GM12891 (cell line): ENCODE measurements at regions not wholly inside any gene's neighbourhood (a gene's known extent, or its start where the extent isn't known, plus 50 kb on each side); places are given as distances from the start of the nearest gene placed in this dataset.

ENCODE experiments used
- PAX5 ChIP-seq: IDR thresholded peaks from 2 replicates; pipeline ENCODE4 v1.6.1; 2011; ENCODE audit warnings: low read length, moderate library complexity, mild to moderate bottlenecking; ENCODE audit not compliant: insufficient read depth, severe bottlenecking
- POLR2A ChIP-seq: IDR thresholded peaks from 2 replicates; pipeline ENCODE4 v1.6.1; 2011; ENCODE audit warnings: low read depth, low read length, control low read depth
- POLR2AphosphoS5 ChIP-seq: IDR thresholded peaks from 2 replicates; pipeline ENCODE4 v1.6.1; 2011; ENCODE audit warnings: low read depth, low read length, control low read depth
- POU2F2 ChIP-seq: IDR thresholded peaks from 2 replicates; pipeline ENCODE4 v1.6.1; 2011; ENCODE audit warnings: low read depth, mild to moderate bottlenecking, control low read depth, low read length, moderate library complexity
- SPI1 ChIP-seq: IDR thresholded peaks from 2 replicates; pipeline ENCODE4 v1.6.1; 2011; ENCODE audit warnings: low read depth, low read length, control low read depth
- TAF1 ChIP-seq: IDR thresholded peaks from 2 replicates; pipeline ENCODE4 v1.6.1; 2011; ENCODE audit warnings: low read depth, low read length, control low read depth

DNA sequence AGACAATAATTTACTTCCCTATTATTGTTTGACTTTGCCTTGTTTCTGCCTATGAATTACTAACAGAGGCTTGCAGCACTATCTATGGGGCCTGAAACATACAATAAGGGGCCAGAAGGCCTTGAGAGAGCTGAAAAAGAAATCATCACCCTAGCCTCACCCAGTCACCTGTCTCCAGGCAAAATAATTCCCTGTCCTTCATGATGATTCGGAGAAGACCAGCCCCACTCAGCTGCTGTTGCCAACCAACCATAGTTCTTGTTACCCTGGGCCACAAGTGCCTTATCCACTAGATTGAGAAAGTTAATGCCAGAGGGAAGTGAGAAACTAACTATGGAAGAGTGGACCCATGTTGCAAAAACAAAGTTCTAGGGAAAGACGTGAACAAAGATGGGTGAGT lies 97.1 kb downstream of the ARF6 start:
- TF ChIP-seq POLR2A: no peak
- no peak for TF ChIP-seq POLR2AphosphoS5
- no peak for TF ChIP-seq TAF1
- no peak for TF ChIP-seq POU2F2
- TF ChIP-seq SPI1: no peak
- no peak for TF ChIP-seq PAX5
